GM21515 (cell line): ENCODE measurements at regions not wholly inside any gene's neighbourhood (a gene's known extent, or its start where the extent isn't known, plus 50 kb on each side); places are given as distances from the start of the nearest gene placed in this dataset.
"Not testable (repeated sequence)": the region's sequence is repeated elsewhere in the genome, so short reads cannot be mapped to it uniquely, and the experiment has no call there.

ENCODE experiments used
- ATAC-seq: cut with Tn5 transposase; IDR thresholded peaks from one replicate; pipeline ENCODE4 v1.9.1; 2021; ENCODE audit not compliant: unreplicated experiment

GRCh38 chr12:46550266-46550879 lies 177.8 kb upstream of the SLC38A2 start:
- ATAC-seq = no peak

- ATAC-seq = no peak
Observed at GRCh38 chr12:46549527-46550265, 177.1 kb upstream of the SLC38A2 start.

GRCh38 chr12:46548605-46549071 lies 176.1 kb upstream of the SLC38A2 start:
- ATAC-seq = no peak

- no peak for ATAC-seq
Observed at GRCh38 chr12:46547421-46548354, 175.1 kb upstream of the SLC38A2 start.

DNA sequence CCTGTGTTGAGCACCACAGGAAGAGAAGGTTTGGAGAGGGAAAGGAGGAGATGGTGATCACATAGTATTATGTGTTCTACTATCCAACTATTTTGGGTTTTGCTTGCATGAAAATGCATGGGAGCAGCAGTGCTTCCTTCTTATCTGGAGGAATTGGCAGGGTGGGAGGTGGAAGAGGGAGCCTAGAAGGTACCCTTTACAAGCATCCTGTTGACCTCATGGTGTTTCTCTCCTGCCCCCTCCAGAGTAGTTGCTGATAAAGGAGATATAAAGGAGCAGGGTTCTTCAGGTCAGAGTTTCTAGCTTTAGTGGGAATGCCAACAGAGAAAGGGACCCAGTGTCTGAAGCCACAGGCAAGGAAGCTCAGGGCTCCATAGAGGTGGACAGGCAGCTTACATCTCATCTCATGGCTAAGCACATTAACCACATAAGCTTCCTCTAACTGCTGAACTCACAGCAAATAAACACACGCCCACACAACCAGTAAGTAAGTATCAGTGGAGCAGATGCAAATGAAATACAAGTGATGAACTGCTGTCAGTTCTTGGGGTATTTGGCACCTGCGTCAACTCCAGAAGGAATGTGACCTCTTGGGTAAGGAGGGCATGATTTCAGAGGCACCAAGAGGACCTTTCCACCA lies 174.2 kb upstream of the SLC38A2 start:
- peak; percentile 94 for ATAC-seq

GRCh38 chr12:46543378-46543795 lies 170.8 kb upstream of the SLC38A2 start:
- not testable (repeated sequence) for ATAC-seq

DNA sequence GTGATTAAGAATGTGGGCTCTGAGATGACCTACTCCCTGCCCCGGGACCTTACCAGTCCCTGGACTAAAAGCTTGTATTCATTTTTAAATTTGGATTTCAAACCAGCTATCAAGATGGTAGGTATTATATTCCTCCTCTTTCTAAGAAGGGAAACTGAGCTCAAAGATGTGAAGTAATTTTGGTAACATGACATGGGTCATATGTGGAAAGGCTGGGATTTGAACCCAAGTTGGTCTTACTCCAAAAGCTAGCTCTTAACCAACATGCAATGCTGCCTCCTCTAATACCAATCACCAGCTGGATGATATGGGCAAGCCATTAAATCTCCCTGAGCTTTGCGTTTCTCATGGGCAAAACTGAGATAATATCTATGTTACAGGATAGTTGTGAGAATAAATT lies 166.4 kb upstream of the SLC38A2 start:
- no peak for ATAC-seq

GRCh38 chr12:46537387-46537955 lies 164.9 kb upstream of the SLC38A2 start:
- ATAC-seq = no peak

DNA sequence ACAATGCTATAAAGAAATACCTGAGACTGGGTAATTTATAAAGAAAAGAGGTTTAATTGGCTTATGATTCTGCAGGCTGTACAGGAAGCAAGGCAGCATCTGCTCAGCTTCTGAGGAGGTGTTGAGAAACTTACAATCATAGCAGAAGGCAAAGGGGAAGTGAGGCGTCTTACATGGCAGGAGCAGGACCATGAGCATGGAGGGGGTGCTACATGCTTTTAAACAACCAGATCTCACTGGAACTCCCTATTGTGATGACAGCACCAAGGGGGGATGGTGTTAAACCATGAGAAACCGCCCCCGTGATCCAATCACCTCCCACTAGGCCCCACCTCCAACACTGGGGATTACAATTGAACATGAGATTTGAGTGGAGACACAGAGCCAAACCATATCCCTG lies 163.7 kb upstream of the SLC38A2 start:
- peak; percentile 78 for ATAC-seq

DNA sequence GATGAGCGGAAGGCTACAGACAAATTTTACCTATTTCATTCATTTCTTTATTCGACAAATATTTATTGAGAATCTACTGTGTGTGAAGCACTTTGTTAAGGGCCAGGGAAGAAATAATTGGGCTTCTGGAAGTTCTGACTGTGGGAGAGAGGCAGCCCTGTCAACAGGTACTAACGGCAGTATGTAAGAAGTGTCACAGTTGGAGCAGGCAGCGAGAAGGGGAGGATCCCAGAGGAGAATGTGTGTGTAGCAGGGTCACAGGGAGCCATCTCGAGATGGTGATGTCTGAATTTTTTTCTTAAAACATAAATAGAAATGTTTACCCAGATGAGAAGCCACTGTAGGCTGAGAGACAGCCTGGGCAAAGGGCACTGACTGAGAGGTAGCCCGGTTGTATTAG lies 163.3 kb upstream of the SLC38A2 start:
- no peak for ATAC-seq

DNA sequence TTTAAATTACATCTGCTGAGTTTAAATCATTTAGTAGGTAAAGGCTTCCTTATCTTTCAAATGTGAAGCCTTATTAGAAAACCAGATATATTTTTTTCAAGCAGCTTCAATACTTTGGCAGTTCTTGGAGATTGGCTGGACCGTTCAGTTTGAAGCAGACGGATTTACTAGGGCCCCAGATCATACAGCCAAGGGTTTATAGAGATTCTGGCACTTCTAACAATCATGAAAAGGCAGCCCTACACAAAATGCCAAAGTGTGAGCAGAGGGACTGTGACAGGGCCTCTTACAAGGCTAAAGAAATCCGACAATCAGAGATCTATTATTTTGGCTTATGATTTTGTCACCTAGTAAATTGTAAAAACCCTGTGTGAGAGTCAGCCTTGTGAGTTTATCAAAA lies 162.8 kb upstream of the SLC38A2 start:
- no peak for ATAC-seq

DNA sequence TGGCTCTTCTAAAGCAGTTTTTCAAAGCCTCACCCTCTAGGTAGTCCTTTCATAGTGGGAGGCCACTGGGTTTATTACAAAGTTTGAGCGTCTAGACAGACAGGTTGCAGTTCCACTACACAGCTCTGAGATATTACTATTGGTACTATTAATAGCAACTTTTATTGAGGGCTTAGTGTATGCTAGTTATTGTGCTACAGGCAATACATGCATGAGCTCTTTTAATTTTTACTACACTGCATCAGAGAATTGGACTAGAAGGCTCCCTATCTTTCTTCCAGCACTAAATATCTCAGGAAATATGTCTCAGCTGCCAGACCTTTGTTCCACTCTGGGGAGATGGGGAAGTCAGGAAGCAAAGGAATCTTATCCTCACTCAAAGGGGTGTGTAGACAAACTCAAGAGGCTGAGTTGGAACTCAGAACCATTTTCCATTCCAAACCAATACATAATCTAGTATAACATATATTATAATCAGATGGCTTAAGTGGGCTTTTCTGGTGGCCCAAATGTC lies 161.8 kb upstream of the SLC38A2 start:
- ATAC-seq = no peak

GRCh38 chr12:46533723-46534122 lies 161.2 kb upstream of the SLC38A2 start:
- ATAC-seq = no peak

GRCh38 chr12:46531804-46532203 lies 159.2 kb upstream of the SLC38A2 start:
- no peak for ATAC-seq

- ATAC-seq = no peak
Observed at GRCh38 chr12:46531059-46531785, 158.6 kb upstream of the SLC38A2 start.

DNA sequence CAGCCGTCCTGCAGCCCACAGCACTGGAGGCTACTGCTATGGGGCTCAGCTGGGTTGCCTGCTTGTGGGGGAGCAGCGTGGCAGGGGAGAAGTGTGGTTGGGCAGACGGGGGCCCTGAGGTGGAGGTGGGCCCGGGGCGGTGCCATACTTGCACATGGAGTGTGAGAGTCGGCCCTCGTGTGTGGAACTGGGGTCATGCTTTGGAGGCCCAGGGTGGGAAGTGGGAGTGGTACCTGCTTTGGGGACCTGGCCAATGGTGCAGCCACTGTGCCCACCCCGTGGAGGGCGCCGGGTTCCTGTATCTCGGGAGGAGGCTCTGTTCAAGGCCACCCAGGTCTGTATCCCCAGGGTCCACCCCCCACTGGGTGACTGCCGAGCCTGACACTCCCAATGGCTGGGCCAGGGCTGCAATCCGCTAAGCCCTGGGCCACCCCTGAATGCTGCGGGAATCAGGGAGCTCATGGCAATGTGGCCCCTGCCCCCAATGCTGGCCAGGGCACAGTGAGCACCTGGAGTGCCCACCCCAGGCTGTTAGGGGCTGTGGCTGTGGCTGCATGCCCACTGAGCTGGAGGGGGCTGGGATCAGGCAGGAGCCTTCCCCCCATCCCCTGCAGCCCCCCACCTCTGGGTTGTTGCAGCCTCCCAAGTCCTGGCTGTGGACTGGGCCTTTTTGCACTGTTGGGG lies 157.9 kb upstream of the SLC38A2 start:
- ATAC-seq = no peak

DNA sequence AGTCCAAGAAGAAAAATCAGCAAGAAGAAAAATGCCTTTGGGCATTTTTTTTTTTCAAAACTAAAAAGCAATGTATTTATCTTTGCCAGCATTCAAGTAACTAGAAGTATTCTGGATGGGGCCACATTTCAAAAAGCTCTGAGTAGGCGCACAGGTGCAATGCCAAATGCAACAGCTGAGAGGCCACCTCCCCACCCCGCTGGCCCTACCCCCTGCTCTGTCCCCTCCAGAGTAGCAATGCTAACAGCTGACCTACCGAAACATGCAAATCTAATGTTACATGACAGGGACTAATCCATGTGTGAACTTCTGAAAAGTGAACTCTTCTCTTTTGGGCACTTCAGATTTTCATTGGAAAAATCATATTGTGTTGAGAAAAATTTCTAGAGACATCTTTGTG lies 153.7 kb upstream of the SLC38A2 start:
- no peak for ATAC-seq

- no peak for ATAC-seq
Observed at GRCh38 chr12:46524778-46525177, 152.2 kb upstream of the SLC38A2 start.
